NCI-H748 (cell line): ENCODE measurements at regions not wholly inside any gene's neighbourhood (a gene's known extent, or its start where the extent isn't known, plus 50 kb on each side); places are given as distances from the start of the nearest gene placed in this dataset.

ENCODE experiments used
- DNase-seq: peaks from one replicate; lab custom pipeline; 2025; ENCODE audit not compliant: unreplicated experiment; lab: John Stamatoyannopoulos, UW

GRCh38 chr3:106582151-106582550, 713.3 kb upstream of the CBLB start:
- no peak for DNase-seq

GRCh38 chr3:106587551-106587950, 718.7 kb upstream of the CBLB start:
- no peak for DNase-seq

GRCh38 chr3:106588739-106589138, 719.9 kb upstream of the CBLB start:
- DNase-seq: no peak

GRCh38 chr3:106589311-106589942, 720.6 kb upstream of the CBLB start:
- no peak for DNase-seq

- DNase-seq: no peak
These were observed 721.4 kb upstream of the CBLB start for GRCh38 chr3:106590216-106590615.

GRCh38 chr3:106593381-106593780, 724.6 kb upstream of the CBLB start:
- DNase-seq: no peak

GRCh38 chr3:106609666-106610301, 741.0 kb upstream of the CBLB start:
- peak; percentile 72 for DNase-seq

GRCh38 chr3:106610362-106610959, 741.6 kb upstream of the CBLB start:
- DNase-seq: no peak

GRCh38 chr3:106611116-106611515, 742.3 kb upstream of the CBLB start:
- DNase-seq: no peak

GRCh38 chr3:106611841-106612240, 743.0 kb upstream of the CBLB start:
- no peak for DNase-seq

GRCh38 chr3:106616556-106616955, 747.7 kb upstream of the CBLB start:
- no peak for DNase-seq

GRCh38 chr3:106617276-106617675, 748.5 kb upstream of the CBLB start:
- no peak for DNase-seq

GRCh38 chr3:106620646-106621045, 751.8 kb upstream of the CBLB start:
- no peak for DNase-seq

- no peak for DNase-seq
These were observed 753.1 kb upstream of the CCDC54 start for GRCh38 chr3:106624154-106624553.

GRCh38 chr3:106628407-106628806, 748.8 kb upstream of the CCDC54 start:
- no peak for DNase-seq

GRCh38 chr3:106629215-106629832, 747.9 kb upstream of the CCDC54 start:
- DNase-seq: no peak

- no peak for DNase-seq
These were observed 745.7 kb upstream of the CCDC54 start for GRCh38 chr3:106631373-106632108.

- no peak for DNase-seq
These were observed 742.0 kb upstream of the CCDC54 start for GRCh38 chr3:106635271-106635670.

- no peak for DNase-seq
These were observed 741.4 kb upstream of the CCDC54 start for GRCh38 chr3:106635826-106636225.

GRCh38 chr3:106640353-106640752, 736.9 kb upstream of the CCDC54 start:
- no peak for DNase-seq

GRCh38 chr3:106642161-106642560, 735.1 kb upstream of the CCDC54 start:
- DNase-seq: no peak
